BJ (cell line): ENCODE measurements at regions not wholly inside any gene's neighbourhood (a gene's known extent, or its start where the extent isn't known, plus 50 kb on each side); places are given as distances from the start of the nearest gene placed in this dataset.
"Not testable (repeated sequence)": the region's sequence is repeated elsewhere in the genome, so short reads cannot be mapped to it uniquely, and the experiment has no call there.

Experiments
- CTCF ChIA-PET: fragments of 350-600 bp; formaldehyde crosslinking; extraction: SDS; loops from one replicate; lab custom pipeline; 2021; ENCODE audit warnings: antibody characterized with exemption, inconsistent platforms; lab: Yijun Ruan, JAX
- POLR2A ChIA-PET: fragments of 300-600 bp; sonication (Branson Sonifier 250); formaldehyde crosslinking; extraction: SDS; loops from one replicate; lab custom pipeline; 2021; ENCODE audit warnings: antibody characterized with exemption; lab: Charles Lee
- DNase-seq: peaks from one replicate; pipeline ENCODE4 v3.0.0-alpha.2; 2011; ENCODE audit warnings: low read depth
- H3K27me3 ChIP-seq: 2 replicates; pipeline ENCODE4 v1.6.0; 2011; ENCODE audit warnings: low read length; ENCODE audit not compliant: control insufficient read depth, insufficient read depth
- H3K36me3 ChIP-seq: 2 replicates; pipeline ENCODE4 v1.5.1; 2011; ENCODE audit warnings: low read length; ENCODE audit not compliant: control insufficient read depth, insufficient read depth
- H3K4me3 ChIP-seq: 2 replicates; pipeline ENCODE4 v1.5.1; 2011; ENCODE audit warnings: low read depth, mild to moderate bottlenecking, control low read depth, low read length
- TF ChIP-seq, protein P1 (sequence below): IDR thresholded peaks from 2 replicates; pipeline ENCODE4 v1.5.1; 2011; ENCODE audit warnings: low read depth, mild to moderate bottlenecking, control low read depth, inconsistent platforms, low read length, moderate library complexity; ENCODE audit not compliant: insufficient read depth

DNA sequence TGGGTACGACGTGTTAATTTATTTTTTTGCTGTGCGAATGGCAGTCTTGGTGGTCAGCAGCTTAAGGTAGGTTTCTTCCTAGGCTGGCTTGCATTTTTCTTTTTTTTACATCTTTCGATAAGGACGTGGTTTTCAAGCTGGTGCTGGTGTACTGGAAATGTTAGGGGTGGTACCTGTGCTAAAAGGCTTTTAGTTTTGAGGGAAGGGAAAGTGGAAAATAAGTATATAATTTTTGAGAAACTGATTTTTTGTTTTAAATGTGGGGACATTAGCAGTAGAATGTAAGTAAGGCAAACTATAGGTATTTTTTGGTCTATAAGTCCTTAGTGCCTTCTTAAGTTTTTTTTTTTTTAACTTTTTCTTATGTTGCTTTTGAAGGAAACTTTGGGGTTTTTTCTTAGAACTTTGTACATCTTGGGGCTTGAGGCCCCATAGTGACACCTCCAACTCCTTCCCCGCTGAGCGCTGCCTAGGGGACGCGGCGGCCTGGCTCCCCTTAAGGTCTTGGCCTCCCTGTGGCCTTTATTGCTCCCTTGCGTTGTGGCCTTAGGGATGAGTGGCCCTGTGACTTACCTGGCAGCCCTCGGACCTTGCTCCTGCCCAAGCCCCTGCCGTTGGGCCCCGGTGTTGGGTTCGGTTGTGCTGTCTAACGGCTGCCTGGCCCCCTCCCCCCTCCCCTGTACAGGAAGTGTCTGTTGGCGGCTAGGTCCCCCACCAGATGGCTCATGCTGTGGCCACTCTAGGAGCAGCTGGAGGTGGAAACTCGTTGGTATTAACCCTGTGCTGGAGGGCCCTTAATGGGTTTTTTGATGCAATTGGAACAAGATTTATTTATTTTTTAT lies 88.0 kb upstream of the RPRML start:
- Histone ChIP-seq H3K36me3 (no peaks in the 10 kb centered on the region; the same call in 1 of the 2 replicates), H3K4me3 (peak overlapping the region; percentile 69), H3K27me3 (no peaks in the 10 kb centered on the region)
- ChIA-PET POLR2A (no interaction called here), CTCF (interaction anchor here (1.2 kb wide), 1 partner anchor 70 kb away, joined by 3 read pairs; no protein-coding TSS in a partner anchor)
- peak; percentile 53 for DNase-seq
- TF ChIP-seq, protein P1, sequence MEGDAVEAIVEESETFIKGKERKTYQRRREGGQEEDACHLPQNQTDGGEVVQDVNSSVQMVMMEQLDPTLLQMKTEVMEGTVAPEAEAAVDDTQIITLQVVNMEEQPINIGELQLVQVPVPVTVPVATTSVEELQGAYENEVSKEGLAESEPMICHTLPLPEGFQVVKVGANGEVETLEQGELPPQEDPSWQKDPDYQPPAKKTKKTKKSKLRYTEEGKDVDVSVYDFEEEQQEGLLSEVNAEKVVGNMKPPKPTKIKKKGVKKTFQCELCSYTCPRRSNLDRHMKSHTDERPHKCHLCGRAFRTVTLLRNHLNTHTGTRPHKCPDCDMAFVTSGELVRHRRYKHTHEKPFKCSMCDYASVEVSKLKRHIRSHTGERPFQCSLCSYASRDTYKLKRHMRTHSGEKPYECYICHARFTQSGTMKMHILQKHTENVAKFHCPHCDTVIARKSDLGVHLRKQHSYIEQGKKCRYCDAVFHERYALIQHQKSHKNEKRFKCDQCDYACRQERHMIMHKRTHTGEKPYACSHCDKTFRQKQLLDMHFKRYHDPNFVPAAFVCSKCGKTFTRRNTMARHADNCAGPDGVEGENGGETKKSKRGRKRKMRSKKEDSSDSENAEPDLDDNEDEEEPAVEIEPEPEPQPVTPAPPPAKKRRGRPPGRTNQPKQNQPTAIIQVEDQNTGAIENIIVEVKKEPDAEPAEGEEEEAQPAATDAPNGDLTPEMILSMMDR, result peak; percentile 30; the same call in 1 of the 2 replicates

DNA sequence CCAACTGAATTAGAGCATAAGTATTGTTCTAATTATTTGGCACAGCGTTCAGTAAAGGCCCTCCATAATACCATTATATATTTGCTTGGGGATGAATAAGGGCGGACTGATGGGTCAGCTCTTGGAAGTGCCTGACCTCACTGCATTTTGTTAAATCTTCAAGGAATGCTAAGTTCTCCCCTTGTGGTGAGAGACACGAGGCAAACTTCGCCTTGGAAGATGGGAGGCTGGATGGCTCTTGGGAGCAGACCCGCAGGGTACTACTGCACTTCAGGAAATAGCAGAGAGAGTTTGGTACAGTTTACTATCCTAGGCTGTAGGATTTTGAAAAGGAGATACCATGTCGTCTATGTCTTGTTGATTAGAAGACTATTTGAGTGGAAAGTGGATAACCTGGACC lies 87.0 kb upstream of the RPRML start:
- ChIA-PET CTCF (no interaction called here), POLR2A (no interaction called here)
- Histone ChIP-seq H3K36me3 (no peaks in the 10 kb centered on the region; the same call in 1 of the 2 replicates), H3K27me3 (no peaks in the 10 kb centered on the region), H3K4me3 (no peak overlapping the region)
- no peak for DNase-seq
- TF ChIP-seq, protein P1, result no peak

DNA sequence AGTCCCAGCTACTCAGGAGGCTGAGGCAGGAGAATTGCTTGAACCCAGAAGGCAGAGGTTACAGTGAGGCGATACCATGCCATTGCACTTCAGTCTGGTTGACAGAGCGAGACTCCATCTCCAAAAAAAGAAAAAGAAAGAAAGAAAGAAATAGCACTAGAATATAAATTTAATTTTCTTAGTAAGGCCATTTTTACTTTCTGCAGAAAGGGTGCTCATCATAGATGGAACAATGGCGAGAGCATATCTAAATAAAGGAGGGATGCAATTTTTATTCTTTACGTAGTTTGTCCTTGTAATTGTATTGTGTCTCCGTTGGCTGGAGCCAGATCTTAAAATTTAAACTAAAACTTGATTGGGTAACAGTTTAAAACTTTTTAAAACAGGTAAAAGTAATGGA lies 85.6 kb upstream of the RPRML start:
- no peaks in the 10 kb centered on the region for H3K27me3 ChIP-seq
- ChIA-PET CTCF (no interaction called here), POLR2A (no interaction called here)
- DNase-seq, result no peak
- TF ChIP-seq, protein P1, result no peak
- no peak overlapping the region for H3K4me3 ChIP-seq
- H3K36me3 ChIP-seq, result no peaks in the 10 kb centered on the region; the same call in 1 of the 2 replicates

DNA sequence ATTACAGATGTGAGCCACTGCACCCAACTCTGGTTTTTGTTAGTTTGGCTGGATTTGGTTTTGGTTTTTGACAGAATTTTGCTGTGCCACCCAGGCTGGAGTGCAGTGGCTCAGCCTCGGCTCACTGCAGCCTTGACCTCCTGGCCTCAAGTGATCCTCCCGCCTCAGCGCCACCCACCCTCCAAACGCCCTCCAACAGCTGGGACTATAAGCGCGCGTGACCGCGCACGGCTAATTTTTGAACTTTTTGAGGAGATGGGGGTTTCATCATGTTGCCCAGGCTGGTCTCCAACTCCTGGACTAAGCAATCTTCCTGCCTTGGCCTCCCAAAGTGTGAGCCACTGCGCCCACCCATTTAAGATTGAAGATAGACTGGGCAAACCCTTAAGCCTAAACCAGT lies 84.4 kb upstream of the RPRML start:
- ChIA-PET CTCF (no interaction called here), POLR2A (no interaction called here)
- Histone ChIP-seq H3K36me3 (no peaks in the 10 kb centered on the region), H3K4me3 (no peak overlapping the region), H3K27me3 (no peaks in the 10 kb centered on the region)
- DNase-seq, result no peak
- TF ChIP-seq, protein P1, result no peak

DNA sequence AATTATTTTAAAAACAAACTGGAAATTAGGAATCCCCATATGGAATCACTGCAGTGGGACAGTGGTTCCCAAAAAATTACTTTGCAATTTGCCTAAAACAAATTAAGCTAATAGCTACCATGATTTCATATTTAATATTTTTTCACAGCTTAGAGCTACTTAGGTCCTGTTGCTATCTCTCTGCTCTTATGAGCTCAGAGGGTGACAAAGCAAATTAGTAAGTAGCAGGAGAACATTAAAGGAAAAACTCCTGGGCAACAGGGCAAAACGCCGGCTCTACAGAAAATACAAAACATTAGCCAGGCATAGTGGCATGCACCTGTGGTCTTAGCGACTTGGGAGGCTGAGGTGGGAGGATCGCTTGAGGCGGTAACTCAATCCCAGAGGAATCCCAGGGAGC lies 83.8 kb upstream of the RPRML start:
- DNase-seq, POLR2A ChIA-PET, CTCF ChIA-PET, H3K27me3 ChIP-seq, H3K36me3 ChIP-seq, H3K4me3 ChIP-seq: not testable (repeated sequence)

DNA sequence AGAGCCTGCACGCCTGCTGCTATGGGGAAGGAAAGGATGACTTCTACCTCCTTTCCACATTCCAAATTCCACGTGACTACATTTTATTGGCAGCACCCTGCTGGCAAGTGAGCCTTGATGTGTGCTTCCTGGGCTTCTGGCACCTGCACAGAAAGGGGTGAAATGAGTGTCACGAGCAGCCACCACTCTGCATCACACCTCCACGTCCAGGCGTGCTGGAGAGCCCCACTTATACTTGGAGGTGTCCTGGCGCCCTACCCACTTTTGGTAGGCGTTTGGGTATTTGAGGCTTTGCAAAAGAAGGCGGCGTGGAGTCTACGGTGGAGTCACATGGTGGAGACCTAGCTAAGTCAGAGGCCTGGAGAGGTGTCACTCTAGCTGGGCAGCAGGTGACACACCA lies 81.0 kb upstream of the RPRML start:
- CTCF ChIA-PET, DNase-seq, H3K27me3 ChIP-seq, H3K36me3 ChIP-seq, H3K4me3 ChIP-seq, POLR2A ChIA-PET: not testable (repeated sequence)
